ENCODE measurements at regions not wholly inside any gene's neighbourhood (a gene's known extent, or its start where the extent isn't known, plus 50 kb on each side); places are given as distances from the start of the nearest gene placed in this dataset.

DNA sequence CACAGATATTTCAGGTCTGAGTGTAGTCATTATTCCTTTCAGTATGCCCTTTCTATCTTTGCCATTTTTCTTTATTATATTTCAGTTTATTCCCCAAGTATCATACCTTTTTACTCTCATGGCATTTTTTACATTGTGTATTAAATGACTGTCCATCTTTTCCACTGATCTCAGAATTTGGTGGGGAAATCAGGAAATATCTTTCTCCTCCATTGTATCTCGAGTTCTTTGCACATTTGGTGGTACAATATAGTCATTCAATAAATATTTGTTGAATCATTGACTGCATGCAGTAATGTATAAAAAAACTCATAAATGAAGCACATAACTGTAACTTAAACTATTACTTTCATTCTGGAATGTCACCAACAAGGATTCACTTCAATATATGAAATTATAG is 354.7 kb downstream of the HGF start:
- no peak for TF ChIP-seq POLR2A (IDR thresholded peaks at IDR 0.05)
- TF ChIP-seq, protein P1, sequence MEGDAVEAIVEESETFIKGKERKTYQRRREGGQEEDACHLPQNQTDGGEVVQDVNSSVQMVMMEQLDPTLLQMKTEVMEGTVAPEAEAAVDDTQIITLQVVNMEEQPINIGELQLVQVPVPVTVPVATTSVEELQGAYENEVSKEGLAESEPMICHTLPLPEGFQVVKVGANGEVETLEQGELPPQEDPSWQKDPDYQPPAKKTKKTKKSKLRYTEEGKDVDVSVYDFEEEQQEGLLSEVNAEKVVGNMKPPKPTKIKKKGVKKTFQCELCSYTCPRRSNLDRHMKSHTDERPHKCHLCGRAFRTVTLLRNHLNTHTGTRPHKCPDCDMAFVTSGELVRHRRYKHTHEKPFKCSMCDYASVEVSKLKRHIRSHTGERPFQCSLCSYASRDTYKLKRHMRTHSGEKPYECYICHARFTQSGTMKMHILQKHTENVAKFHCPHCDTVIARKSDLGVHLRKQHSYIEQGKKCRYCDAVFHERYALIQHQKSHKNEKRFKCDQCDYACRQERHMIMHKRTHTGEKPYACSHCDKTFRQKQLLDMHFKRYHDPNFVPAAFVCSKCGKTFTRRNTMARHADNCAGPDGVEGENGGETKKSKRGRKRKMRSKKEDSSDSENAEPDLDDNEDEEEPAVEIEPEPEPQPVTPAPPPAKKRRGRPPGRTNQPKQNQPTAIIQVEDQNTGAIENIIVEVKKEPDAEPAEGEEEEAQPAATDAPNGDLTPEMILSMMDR (IDR thresholded peaks at IDR 0.05), result no peak
